ACC112 (cell line): ENCODE measurements at regions not wholly inside any gene's neighbourhood (a gene's known extent, or its start where the extent isn't known, plus 50 kb on each side); places are given as distances from the start of the nearest gene placed in this dataset.

Experiments
- H2AFZ ChIP-seq: fragments of 200-600 bp; sonication (generic); one replicate; pipeline ENCODE4 v1.6.0; 2017; ENCODE audit warnings: antibody characterized with exemption, low read length; ENCODE audit not compliant: unreplicated experiment
- H3K27ac ChIP-seq: fragments of 200-600 bp; sonication (generic); 2 replicates; pipeline ENCODE4 v1.5.1; 2014; ENCODE audit warnings: low read depth, mild to moderate bottlenecking, antibody characterized with exemption, low read length, moderate library complexity
- H3K27me3 ChIP-seq: fragments of 200-600 bp; sonication (generic); 2 replicates; pipeline ENCODE4 v1.6.1; 2014; ENCODE audit warnings: mild to moderate bottlenecking, antibody characterized with exemption, low read length, moderate library complexity, mixed read lengths; ENCODE audit not compliant: insufficient read depth
- H3K36me3 ChIP-seq: fragments of 200-600 bp; sonication (generic); 2 replicates; pipeline ENCODE4 v1.6.1; 2016; ENCODE audit warnings: mild to moderate bottlenecking, antibody characterized with exemption, low read length, moderate library complexity, mixed read lengths; ENCODE audit not compliant: insufficient read depth
- H3K4me1 ChIP-seq: fragments of 200-600 bp; sonication (generic); one replicate; pipeline ENCODE4 v1.6.1; 2016; ENCODE audit warnings: low read length, mixed read lengths; ENCODE audit not compliant: insufficient read depth, unreplicated experiment, control insufficient read depth
- H3K4me3 ChIP-seq: fragments of 200-600 bp; sonication (generic); 2 replicates; pipeline ENCODE4 v1.5.1; 2014; ENCODE audit warnings: mild to moderate bottlenecking, low read depth, low read length
- H3K79me2 ChIP-seq: fragments of 200-600 bp; sonication (generic); one replicate; pipeline ENCODE4 v1.6.0; 2016; ENCODE audit warnings: low read length; ENCODE audit not compliant: control insufficient read depth, unreplicated experiment, insufficient read depth

DNA sequence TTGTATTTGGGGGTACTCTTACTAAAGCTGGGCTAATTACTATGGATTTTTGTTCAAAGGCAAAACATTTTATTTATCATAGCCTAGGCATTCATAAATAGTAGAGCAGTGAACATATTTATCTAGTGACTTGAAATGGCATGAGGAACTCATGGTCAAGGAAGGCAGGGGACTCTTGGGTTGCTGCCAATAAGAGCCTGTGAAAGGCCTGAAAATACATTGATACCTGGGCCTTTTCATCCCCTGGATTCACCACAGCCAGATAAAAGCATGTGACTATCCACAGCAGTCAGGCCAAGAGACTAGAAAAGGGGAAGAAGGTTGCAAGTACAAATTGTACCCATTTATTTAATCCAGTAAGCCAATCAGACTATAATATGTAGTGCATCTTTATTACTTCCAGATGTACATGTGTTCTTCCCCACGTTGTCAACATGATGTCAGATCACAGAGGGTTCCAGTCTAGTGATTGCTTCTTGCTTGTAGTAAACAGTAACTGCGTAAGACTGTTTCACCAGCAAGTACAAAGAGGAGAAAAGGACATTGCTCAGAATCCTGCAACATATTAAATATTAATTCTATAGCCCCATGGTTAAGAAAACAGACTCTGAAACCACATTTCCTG is 409.7 kb downstream of the NOVA1 start:
- Histone ChIP-seq H3K36me3 (no peaks in the 10 kb centered on the region), H3K27me3 (no peaks in the 10 kb centered on the region), H3K4me3 (no peak overlapping the region), H3K79me2 (no peaks in the 10 kb centered on the region), H3K4me1 (no peaks in the 10 kb centered on the region), H2AFZ (no peak overlapping the region), H3K27ac (no peak overlapping the region)

GRCh38 chr14:26180221-26180620 is 417.6 kb downstream of the NOVA1 start:
- H2AFZ ChIP-seq: no peak overlapping the region

DNA sequence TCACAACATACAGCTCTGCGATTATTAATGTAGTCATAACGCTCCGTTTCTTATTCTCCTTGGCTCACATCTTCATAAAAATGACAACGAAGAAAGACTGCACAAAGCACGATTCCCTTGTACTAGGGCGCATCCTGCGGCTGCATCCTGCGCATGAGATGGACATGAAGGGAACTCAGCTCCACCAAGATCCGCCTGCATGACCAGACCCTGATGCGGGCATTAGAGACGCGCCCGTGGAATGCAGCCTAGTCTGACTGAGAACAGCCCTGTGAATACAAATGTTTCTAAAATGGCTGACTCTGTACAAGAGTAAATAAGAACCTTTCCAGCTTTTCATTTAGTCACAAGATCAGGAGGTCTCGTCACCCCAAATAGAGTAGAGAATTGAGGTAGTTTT is 422.2 kb downstream of the NOVA1 start:
- Histone ChIP-seq H3K36me3 (no peaks in the 10 kb centered on the region), H2AFZ (no peak overlapping the region), H3K4me3 (no peak overlapping the region), H3K27ac (no peak overlapping the region), H3K27me3 (no peaks in the 10 kb centered on the region), H3K79me2 (no peaks in the 10 kb centered on the region), H3K4me1 (no peaks in the 10 kb centered on the region)

More at GRCh38 chr14:26180221-26180620, 417.6 kb downstream of the NOVA1 start:
- no peak overlapping the region for H3K4me3 ChIP-seq
- no peaks in the 10 kb centered on the region for H3K27me3 ChIP-seq
- H3K36me3 ChIP-seq: no peaks in the 10 kb centered on the region
- no peak overlapping the region for H3K27ac ChIP-seq
- no peaks in the 10 kb centered on the region for H3K4me1 ChIP-seq
- no peaks in the 10 kb centered on the region for H3K79me2 ChIP-seq

DNA sequence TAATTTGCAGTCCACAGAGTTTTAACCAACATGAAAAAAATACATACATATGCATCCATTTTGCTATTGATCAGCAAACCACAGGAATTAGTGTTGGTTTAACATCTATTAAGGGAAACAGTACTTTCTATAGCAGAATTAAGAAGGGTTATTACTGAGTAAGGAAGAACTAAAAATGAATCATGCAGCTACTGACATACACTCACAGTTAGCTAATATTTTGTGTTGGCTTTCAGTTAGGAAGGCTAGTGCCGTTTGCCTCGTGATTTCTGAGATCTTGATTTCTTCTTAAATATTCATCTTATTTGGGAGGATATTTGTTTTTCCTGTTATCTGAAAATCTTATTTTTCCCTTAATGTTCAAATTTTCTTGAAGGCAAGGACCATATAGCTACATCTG is 423.4 kb downstream of the NOVA1 start:
- Histone ChIP-seq H3K27ac (no peak overlapping the region), H3K27me3 (no peaks in the 10 kb centered on the region), H3K36me3 (no peaks in the 10 kb centered on the region), H3K4me3 (no peak overlapping the region), H2AFZ (no peak overlapping the region), H3K79me2 (no peaks in the 10 kb centered on the region), H3K4me1 (no peaks in the 10 kb centered on the region)

DNA sequence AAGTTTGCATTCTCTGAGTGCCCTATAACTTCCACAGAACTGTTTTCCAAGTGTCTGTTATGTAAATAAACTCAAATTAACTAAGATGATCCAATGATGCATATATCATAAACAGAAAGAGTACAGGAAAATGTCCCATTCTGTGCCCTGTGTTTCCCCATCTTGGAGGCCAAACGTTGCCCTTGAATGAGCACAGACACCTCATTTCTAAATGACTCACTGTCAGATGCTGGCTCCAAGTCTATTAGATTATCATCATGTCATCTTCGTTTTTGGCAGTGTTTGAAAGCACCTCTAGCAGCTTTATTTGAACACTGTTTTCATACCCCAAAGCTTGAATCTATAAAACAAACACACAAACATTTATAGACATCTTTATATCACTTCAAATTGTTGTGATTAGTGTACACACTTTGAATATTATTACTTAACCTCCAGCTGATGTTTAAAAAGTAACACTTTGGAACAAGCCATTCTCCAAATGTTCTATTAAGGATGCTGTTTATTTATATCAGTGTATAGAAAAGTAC is 424.2 kb downstream of the NOVA1 start:
- no peak overlapping the region for H2AFZ ChIP-seq
- no peaks in the 10 kb centered on the region for H3K79me2 ChIP-seq
- H3K4me1 ChIP-seq: no peaks in the 10 kb centered on the region
- no peaks in the 10 kb centered on the region for H3K27me3 ChIP-seq
- H3K27ac ChIP-seq: no peak overlapping the region
- H3K36me3 ChIP-seq: no peaks in the 10 kb centered on the region
- no peak overlapping the region for H3K4me3 ChIP-seq

DNA sequence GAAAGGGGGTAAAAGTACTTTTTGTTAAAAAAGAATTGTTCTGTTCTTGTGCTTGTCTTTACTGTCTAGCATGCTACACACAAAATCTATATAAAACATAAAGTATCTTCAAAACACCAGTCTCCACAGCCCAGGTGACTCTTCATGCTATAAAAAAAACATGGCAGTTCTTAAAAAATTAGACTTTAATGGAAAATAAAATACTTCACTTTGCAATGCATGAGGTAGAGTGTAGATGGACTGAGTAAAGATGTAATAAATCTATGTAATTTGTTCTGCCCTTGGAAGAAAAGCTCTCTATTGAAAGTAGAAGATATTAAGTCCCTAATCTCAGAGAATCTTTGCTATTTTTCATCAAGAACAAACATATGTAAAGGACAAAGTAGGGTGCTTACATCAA is 425.4 kb downstream of the NOVA1 start:
- H3K4me3 ChIP-seq: no peak overlapping the region
- H3K36me3 ChIP-seq: no peaks in the 10 kb centered on the region
- H3K79me2 ChIP-seq: no peaks in the 10 kb centered on the region

DNA sequence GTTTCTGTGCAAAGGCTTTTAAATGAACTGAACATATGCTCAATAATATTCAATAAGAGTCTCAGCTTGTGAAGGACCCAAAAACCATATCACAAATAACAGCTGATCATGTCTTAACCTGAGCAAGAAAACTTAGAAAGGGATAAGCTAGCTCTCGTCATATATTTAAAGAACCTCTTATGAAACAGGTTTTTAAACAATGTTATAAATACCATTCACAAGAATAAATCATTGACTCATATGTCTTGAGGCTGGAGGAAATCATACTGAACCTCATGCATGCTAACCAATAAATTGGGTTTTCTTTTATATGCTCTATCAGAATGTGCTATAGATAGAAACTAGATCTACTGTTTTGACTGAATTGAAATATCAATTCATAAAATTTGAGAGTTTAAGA is 426.9 kb downstream of the NOVA1 start:
- H3K79me2 ChIP-seq: no peaks in the 10 kb centered on the region
- no peaks in the 10 kb centered on the region for H3K27me3 ChIP-seq
- no peak overlapping the region for H3K27ac ChIP-seq
- H3K36me3 ChIP-seq: no peaks in the 10 kb centered on the region
- H2AFZ ChIP-seq: no peak overlapping the region
- H3K4me1 ChIP-seq: no peaks in the 10 kb centered on the region
- H3K4me3 ChIP-seq: no peak overlapping the region

More for the DNA sequence above, 425.4 kb downstream of the NOVA1 start:
- Histone ChIP-seq H3K4me1 (no peaks in the 10 kb centered on the region), H3K27ac (no peak overlapping the region), H3K27me3 (no peaks in the 10 kb centered on the region), H2AFZ (no peak overlapping the region)

- no peaks in the 10 kb centered on the region for H3K36me3 ChIP-seq
- H3K27me3 ChIP-seq: no peaks in the 10 kb centered on the region
- H3K27ac ChIP-seq: no peak overlapping the region
- no peak overlapping the region for H2AFZ ChIP-seq
- no peaks in the 10 kb centered on the region for H3K4me1 ChIP-seq
- H3K79me2 ChIP-seq: no peaks in the 10 kb centered on the region
- H3K4me3 ChIP-seq: no peak overlapping the region
These were observed 434.1 kb downstream of the NOVA1 start for GRCh38 chr14:26163761-26164160.

- no peaks in the 10 kb centered on the region for H3K79me2 ChIP-seq
- H3K27ac ChIP-seq: no peak overlapping the region
- no peak overlapping the region for H2AFZ ChIP-seq
- H3K36me3 ChIP-seq: no peaks in the 10 kb centered on the region
- H3K4me3 ChIP-seq: no peak overlapping the region
- H3K4me1 ChIP-seq: no peaks in the 10 kb centered on the region
- H3K27me3 ChIP-seq: no peaks in the 10 kb centered on the region
These were observed 440.3 kb downstream of the NOVA1 start for GRCh38 chr14:26157517-26157916.

DNA sequence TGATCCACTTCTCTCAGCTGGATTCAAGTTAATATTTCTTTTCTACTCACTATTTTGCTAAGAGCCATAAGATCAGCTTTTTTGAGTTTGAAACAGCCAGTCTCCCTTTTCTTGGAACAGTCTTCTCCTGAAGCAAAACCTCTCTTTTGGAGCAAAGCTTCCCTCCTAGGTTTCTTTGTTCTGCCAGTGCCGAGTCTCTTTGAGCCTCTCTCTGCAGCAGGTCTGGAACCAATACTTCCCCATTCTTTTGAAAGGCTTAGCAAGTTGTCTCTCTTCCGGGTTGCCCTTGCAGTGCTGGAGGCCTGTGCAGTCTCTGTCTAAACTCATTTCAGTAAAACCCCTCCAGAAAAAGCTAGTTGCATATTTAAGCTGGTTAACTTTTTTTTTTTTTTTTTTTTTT is 454.8 kb downstream of the NOVA1 start:
- H2AFZ ChIP-seq: no peak overlapping the region
- H3K27ac ChIP-seq: no peak overlapping the region
- H3K79me2 ChIP-seq: no peaks in the 10 kb centered on the region
- H3K27me3 ChIP-seq: no peaks in the 10 kb centered on the region
- no peaks in the 10 kb centered on the region for H3K4me1 ChIP-seq
- no peak overlapping the region for H3K4me3 ChIP-seq
- no peaks in the 10 kb centered on the region for H3K36me3 ChIP-seq

- Histone ChIP-seq H2AFZ (no peak overlapping the region), H3K27ac (no peak overlapping the region)
These were observed 458.9 kb downstream of the NOVA1 start for GRCh38 chr14:26138764-26139445.

More at GRCh38 chr14:26138764-26139445, 458.9 kb downstream of the NOVA1 start:
- Histone ChIP-seq H3K4me1 (no peaks in the 10 kb centered on the region), H3K4me3 (no peak overlapping the region), H3K36me3 (no peaks in the 10 kb centered on the region), H3K27me3 (no peaks in the 10 kb centered on the region), H3K79me2 (no peaks in the 10 kb centered on the region)
